ENCODE measurements at regions not wholly inside any gene's neighbourhood (a gene's known extent, or its start where the extent isn't known, plus 50 kb on each side); places are given as distances from the start of the nearest gene placed in this dataset.

DNA sequence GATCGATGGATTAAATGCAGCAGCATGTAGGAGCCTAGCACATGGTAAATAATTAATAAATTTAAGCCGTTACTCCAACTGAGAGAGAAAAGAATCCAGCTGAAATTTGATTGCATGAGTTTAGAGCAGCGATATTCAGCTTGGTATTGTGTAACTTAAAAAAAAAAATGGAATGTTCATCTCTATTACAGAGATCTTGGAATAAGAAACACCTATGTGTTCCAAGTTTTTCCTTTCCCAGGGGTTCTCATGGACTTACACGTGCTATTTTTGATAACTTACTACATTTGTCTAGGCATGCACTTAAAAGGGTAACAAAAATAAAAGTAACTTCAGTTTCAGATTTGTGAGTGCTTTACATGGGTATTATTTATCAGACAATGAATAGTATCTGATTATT is 122.8 kb downstream of the RASSF9 start:
- Mint-ChIP-seq H3K9me3 (ENCODE audit: low read depth, unreplicated experiment) (no peaks in the 10 kb centered on the region), H3K4me3 (ENCODE audit: low read depth, unreplicated experiment) (no peak overlapping the region), H3K27ac (ENCODE audit: unreplicated experiment) (no peak overlapping the region), H3K36me3 (ENCODE audit: insufficient read depth, unreplicated experiment) (no peaks in the 10 kb centered on the region), H3K27me3 (ENCODE audit: unreplicated experiment) (no peaks in the 10 kb centered on the region), H3K4me1 (ENCODE audit: low read depth, unreplicated experiment) (no peaks in the 10 kb centered on the region)
- no peak for DNase-seq
- TF ChIP-seq, protein P1, sequence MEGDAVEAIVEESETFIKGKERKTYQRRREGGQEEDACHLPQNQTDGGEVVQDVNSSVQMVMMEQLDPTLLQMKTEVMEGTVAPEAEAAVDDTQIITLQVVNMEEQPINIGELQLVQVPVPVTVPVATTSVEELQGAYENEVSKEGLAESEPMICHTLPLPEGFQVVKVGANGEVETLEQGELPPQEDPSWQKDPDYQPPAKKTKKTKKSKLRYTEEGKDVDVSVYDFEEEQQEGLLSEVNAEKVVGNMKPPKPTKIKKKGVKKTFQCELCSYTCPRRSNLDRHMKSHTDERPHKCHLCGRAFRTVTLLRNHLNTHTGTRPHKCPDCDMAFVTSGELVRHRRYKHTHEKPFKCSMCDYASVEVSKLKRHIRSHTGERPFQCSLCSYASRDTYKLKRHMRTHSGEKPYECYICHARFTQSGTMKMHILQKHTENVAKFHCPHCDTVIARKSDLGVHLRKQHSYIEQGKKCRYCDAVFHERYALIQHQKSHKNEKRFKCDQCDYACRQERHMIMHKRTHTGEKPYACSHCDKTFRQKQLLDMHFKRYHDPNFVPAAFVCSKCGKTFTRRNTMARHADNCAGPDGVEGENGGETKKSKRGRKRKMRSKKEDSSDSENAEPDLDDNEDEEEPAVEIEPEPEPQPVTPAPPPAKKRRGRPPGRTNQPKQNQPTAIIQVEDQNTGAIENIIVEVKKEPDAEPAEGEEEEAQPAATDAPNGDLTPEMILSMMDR (IDR thresholded peaks at IDR 0.05; ENCODE audit: unreplicated experiment): no peak
- BruUV-seq (replicated peaks): no TSS peak
- intact Hi-C loops (cut with micrococcal nuclease; ENCODE audit: unreplicated experiment): no loop called here
- CTCF ChIA-PET: no interaction called here

DNA sequence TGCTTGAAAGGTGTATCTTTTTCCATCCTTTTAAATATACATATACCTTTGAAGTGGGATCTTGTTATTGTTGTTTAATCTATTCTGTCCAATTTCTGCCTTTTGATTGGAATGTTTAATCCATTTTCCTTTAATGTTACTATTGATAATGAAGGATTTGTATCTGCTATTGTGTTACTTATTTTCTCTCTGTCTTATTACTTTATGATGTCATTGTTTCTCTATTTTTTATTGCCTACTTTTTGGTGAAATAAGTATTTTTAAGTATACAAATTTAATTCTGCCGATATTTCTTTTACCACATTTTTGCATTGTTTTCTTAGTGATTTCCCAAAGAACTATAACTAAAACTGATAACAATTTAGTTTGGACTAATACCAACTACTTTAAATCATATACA is 121.8 kb downstream of the RASSF9 start:
- H3K36me3 Mint-ChIP-seq (ENCODE audit: insufficient read depth, unreplicated experiment): no peaks in the 10 kb centered on the region
- H3K27me3 Mint-ChIP-seq (ENCODE audit: unreplicated experiment): no peaks in the 10 kb centered on the region
- no TSS peak for BruUV-seq (replicated peaks)
- H3K27ac Mint-ChIP-seq (ENCODE audit: unreplicated experiment): no peak overlapping the region
- no peak overlapping the region for H3K4me3 Mint-ChIP-seq (ENCODE audit: low read depth, unreplicated experiment)
- TF ChIP-seq, protein P1 (IDR thresholded peaks at IDR 0.05; ENCODE audit: unreplicated experiment): no peak
- H3K9me3 Mint-ChIP-seq (ENCODE audit: low read depth, unreplicated experiment): no peaks in the 10 kb centered on the region
- CTCF ChIA-PET: no interaction called here
- DNase-seq: no peak
- H3K4me1 Mint-ChIP-seq (ENCODE audit: low read depth, unreplicated experiment): no peaks in the 10 kb centered on the region
- intact Hi-C loops (cut with micrococcal nuclease; ENCODE audit: unreplicated experiment): no loop called here

GRCh38 chr12:85720308-85721033 is 115.7 kb downstream of the RASSF9 start:
- Mint-ChIP-seq H3K4me1 (ENCODE audit: low read depth, unreplicated experiment) (no peaks in the 10 kb centered on the region), H3K36me3 (ENCODE audit: insufficient read depth, unreplicated experiment) (no peaks in the 10 kb centered on the region), H3K27me3 (ENCODE audit: unreplicated experiment) (no peaks in the 10 kb centered on the region), H3K9me3 (ENCODE audit: low read depth, unreplicated experiment) (no peaks in the 10 kb centered on the region), H3K4me3 (ENCODE audit: low read depth, unreplicated experiment) (no peak overlapping the region), H3K27ac (ENCODE audit: unreplicated experiment) (no peak overlapping the region)
- BruUV-seq (replicated peaks): no TSS peak
- TF ChIP-seq, protein P1 (IDR thresholded peaks at IDR 0.05; ENCODE audit: unreplicated experiment): no peak
- DNase-seq: no peak
- intact Hi-C loops (cut with micrococcal nuclease; ENCODE audit: unreplicated experiment): no loop called here
- CTCF ChIA-PET: no interaction called here

- Mint-ChIP-seq H3K27ac (ENCODE audit: unreplicated experiment) (no peak overlapping the region), H3K27me3 (ENCODE audit: unreplicated experiment) (no peaks in the 10 kb centered on the region), H3K4me1 (ENCODE audit: low read depth, unreplicated experiment) (no peaks in the 10 kb centered on the region), H3K9me3 (ENCODE audit: low read depth, unreplicated experiment) (no peaks in the 10 kb centered on the region), H3K36me3 (ENCODE audit: insufficient read depth, unreplicated experiment) (no peaks in the 10 kb centered on the region), H3K4me3 (ENCODE audit: low read depth, unreplicated experiment) (no peak overlapping the region)
- intact Hi-C loops (cut with micrococcal nuclease; ENCODE audit: unreplicated experiment): loop anchor here (5.0 kb wide), 1 partner anchor 141 kb away; no protein-coding TSS in a partner anchor
- DNase-seq: no peak
- TF ChIP-seq, protein P1 (IDR thresholded peaks at IDR 0.05; ENCODE audit: unreplicated experiment): no peak
- CTCF ChIA-PET: no interaction called here
- no TSS peak for BruUV-seq (replicated peaks)
Observed at GRCh38 chr12:85725991-85726390, 110.2 kb downstream of the RASSF9 start.

Data from Calu3 (cell line).